ENCODE measurements at regions not wholly inside any gene's neighbourhood (a gene's known extent, or its start where the extent isn't known, plus 50 kb on each side); places are given as distances from the start of the nearest gene placed in this dataset.

- TF ChIP-seq CTCF (conservative IDR thresholded peaks at IDR 0.05; ENCODE audit: low read depth, low read length) (no peak), EZH2 (IDR thresholded peaks at IDR 0.05; ENCODE audit: borderline replicate concordance, low read depth, low read length, poor library complexity, severe bottlenecking) (no peak)
Measured at GRCh38 chr7:153682628-153683027, 369.6 kb upstream of the DPP6 start.

All from A673 (cell line).